Peyer's patch (tissue), 4 donors: ENCODE measurements at regions not wholly inside any gene's neighbourhood (a gene's known extent, or its start where the extent isn't known, plus 50 kb on each side); places are given as distances from the start of the nearest gene placed in this dataset.

Experiments
- CTCF ChIP-seq, 6 experiments: fragments of 450-650 bp in 4 of 6; fragments of 200-600 bp in 2 of 6; sonication (generic) in 1 of 6; IDR thresholded peaks; one replicate each; pipeline ENCODE4 v1.5.1; 2017 to 2019; ENCODE audit warnings: antibody characterized with exemption in 6 of 6, mild to moderate bottlenecking in 3 of 6, moderate library complexity in 1 of 6
- POLR2A ChIP-seq, 2 donors: fragments of 450-650 bp; IDR thresholded peaks; one replicate each; pipeline ENCODE4 v1.5.1; 2017; ENCODE audit warnings: antibody characterized with exemption in 2 of 2, mild to moderate bottlenecking in 2 of 2, moderate library complexity in 2 of 2

GRCh38 chr3:145864336-145864735, 296.6 kb downstream of the PLOD2 start:
- TF ChIP-seq POLR2A (IDR thresholded peaks at IDR 0.05): no peak
- TF ChIP-seq CTCF (IDR thresholded peaks at IDR 0.05): no peak
